HepG2 (cell line): ENCODE measurements at regions not wholly inside any gene's neighbourhood (a gene's known extent, or its start where the extent isn't known, plus 50 kb on each side); places are given as distances from the start of the nearest gene placed in this dataset.
"Not testable (repeated sequence)": the region's sequence is repeated elsewhere in the genome, so short reads cannot be mapped to it uniquely, and the experiment has no call there.

ENCODE experiments used
- BRCA1 ChIP-seq: sonication (generic); formaldehyde crosslinking; IDR thresholded peaks from 2 replicates; pipeline ENCODE4 v1.4.0; 2020; ENCODE audit warnings: missing genetic modification reagents
- CBFB ChIP-seq: sonication (generic); formaldehyde crosslinking; IDR thresholded peaks from 2 replicates; pipeline ENCODE4 v1.4.0; 2020; ENCODE audit warnings: missing genetic modification reagents
- CEBPG ChIP-seq: IDR thresholded peaks from 2 replicates; pipeline ENCODE4 v1.6.1; 2016
- CREB1 ChIP-seq, 2 experiments: fragments of 450-650 bp in 1 of 2; IDR thresholded peaks; 2 replicates each; pipeline ENCODE4 v1.6.1; 2016 to 2017; ENCODE audit warnings: control low read depth in 1 of 2, mild to moderate bottlenecking in 1 of 2, missing compliant biosample characterization in 1 of 2, missing genetic modification characterization in 1 of 2
- ELF4 ChIP-seq: sonication (generic); formaldehyde crosslinking; IDR thresholded peaks from 2 replicates; pipeline ENCODE4 v1.5.0; 2020; ENCODE audit warnings: missing genetic modification reagents, mild to moderate bottlenecking, moderate library complexity, borderline replicate concordance
- HCFC1 ChIP-seq: fragments of 150-350 bp; IDR thresholded peaks from 2 replicates; pipeline ENCODE4 v1.6.1; 2014; ENCODE audit warnings: low read depth, low read length
- HDAC1 ChIP-seq: sonication (generic); formaldehyde crosslinking; IDR thresholded peaks from 2 replicates; pipeline ENCODE4 v1.5.1; 2020; ENCODE audit warnings: mild to moderate bottlenecking, missing genetic modification reagents
- MAFK ChIP-seq, 2 experiments: IDR thresholded peaks in 1 of 2; conservative IDR thresholded peaks in 1 of 2; 2 replicates each; pipeline ENCODE4 v1.6.1; 2011; ENCODE audit warnings: improper control_type of control experiment in 2 of 2, low read length in 2 of 2
- MYC ChIP-seq: sonication (generic); formaldehyde crosslinking; IDR thresholded peaks from 2 replicates; pipeline ENCODE4 v1.9.0; 2021; ENCODE audit warnings: missing genetic modification reagents, borderline replicate concordance
- POLR2A ChIP-seq, 2 experiments: IDR thresholded peaks; 2 replicates each; pipeline ENCODE4 v1.6.1; 2011; ENCODE audit warnings: low read depth in 2 of 2, low read length in 2 of 2, mild to moderate bottlenecking in 1 of 2, moderate library complexity in 1 of 2; ENCODE audit not compliant: insufficient read depth in 1 of 2
- RXRA ChIP-seq: sonication (generic); formaldehyde crosslinking; IDR thresholded peaks from 2 replicates; pipeline ENCODE4 v1.5.1; 2020; ENCODE audit warnings: missing genetic modification reagents
- TCF7 ChIP-seq: sonication (generic); IDR thresholded peaks from 2 replicates; pipeline ENCODE4 v1.6.1; 2016; ENCODE audit warnings: antibody characterized with exemption, low read depth
- ZNF777 ChIP-seq: sonication (generic); formaldehyde crosslinking; IDR thresholded peaks from 2 replicates; pipeline ENCODE4 v1.4.0; 2020; ENCODE audit warnings: missing genetic modification reagents
- TF ChIP-seq, protein P1 (sequence below): sonication (generic); formaldehyde crosslinking; IDR thresholded peaks from 2 replicates; pipeline ENCODE4 v1.5.0; 2020; ENCODE audit warnings: mild to moderate bottlenecking, missing genetic modification reagents, moderate library complexity

DNA sequence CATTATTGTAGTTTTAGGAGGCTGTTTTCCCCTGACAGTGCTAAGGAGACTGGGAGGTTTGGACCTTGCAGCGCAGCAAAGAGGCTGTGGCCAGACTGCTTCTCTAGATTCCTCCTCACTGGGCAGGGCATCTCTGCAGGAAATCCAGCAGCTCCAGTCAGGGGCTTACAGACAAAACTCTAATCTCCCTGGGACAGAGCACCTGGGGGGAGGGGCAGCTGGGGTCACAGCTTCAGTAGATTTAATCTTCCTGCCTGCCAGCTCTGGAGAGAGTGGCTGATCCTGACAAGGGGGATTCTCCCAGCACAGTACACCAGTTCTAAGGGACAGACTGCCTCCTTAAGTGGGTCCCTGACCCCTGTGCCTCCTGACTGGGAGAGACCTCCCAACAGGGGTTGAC lies 599.4 kb downstream of the DMRTA1 start:
- TF ChIP-seq MAFK (conservative IDR thresholded peaks at IDR 0.05 in 1 of 2, IDR thresholded peaks at IDR 0.05 in 1 of 2; ENCODE audit: low read length in 2 of 2); ELF4 (CRISPR knock-in tag); HCFC1; ZNF777 (CRISPR knock-in tag); BRCA1 (CRISPR knock-in tag); RXRA; CREB1 (IDR thresholded peaks at IDR 0.05); CREB1 (CRISPR knock-in tag; IDR thresholded peaks at IDR 0.05); MYC (CRISPR knock-in tag); TCF7; CBFB (CRISPR knock-in tag); POLR2A (IDR thresholded peaks at IDR 0.05; ENCODE audit: insufficient read depth in 1 of 2, low read depth in 2 of 2, low read length in 2 of 2); CEBPG; HDAC1 (CRISPR knock-in tag): not testable (repeated sequence)
- TF ChIP-seq, protein P1, sequence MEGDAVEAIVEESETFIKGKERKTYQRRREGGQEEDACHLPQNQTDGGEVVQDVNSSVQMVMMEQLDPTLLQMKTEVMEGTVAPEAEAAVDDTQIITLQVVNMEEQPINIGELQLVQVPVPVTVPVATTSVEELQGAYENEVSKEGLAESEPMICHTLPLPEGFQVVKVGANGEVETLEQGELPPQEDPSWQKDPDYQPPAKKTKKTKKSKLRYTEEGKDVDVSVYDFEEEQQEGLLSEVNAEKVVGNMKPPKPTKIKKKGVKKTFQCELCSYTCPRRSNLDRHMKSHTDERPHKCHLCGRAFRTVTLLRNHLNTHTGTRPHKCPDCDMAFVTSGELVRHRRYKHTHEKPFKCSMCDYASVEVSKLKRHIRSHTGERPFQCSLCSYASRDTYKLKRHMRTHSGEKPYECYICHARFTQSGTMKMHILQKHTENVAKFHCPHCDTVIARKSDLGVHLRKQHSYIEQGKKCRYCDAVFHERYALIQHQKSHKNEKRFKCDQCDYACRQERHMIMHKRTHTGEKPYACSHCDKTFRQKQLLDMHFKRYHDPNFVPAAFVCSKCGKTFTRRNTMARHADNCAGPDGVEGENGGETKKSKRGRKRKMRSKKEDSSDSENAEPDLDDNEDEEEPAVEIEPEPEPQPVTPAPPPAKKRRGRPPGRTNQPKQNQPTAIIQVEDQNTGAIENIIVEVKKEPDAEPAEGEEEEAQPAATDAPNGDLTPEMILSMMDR (CRISPR knock-in tag): not testable (repeated sequence)
